ENCODE measurements at regions not wholly inside any gene's neighbourhood (a gene's known extent, or its start where the extent isn't known, plus 50 kb on each side); places are given as distances from the start of the nearest gene placed in this dataset.

- Mint-ChIP-seq H3K36me3 (no peaks in the 10 kb centered on the region), H3K4me3 (no peak overlapping the region), H3K27ac (no peak overlapping the region), H3K9me3 (no peaks in the 10 kb centered on the region), H3K27me3 (ENCODE audit: low read depth) (no peaks in the 10 kb centered on the region), H3K4me1 (0 out of 2 replicates have a peak, but pooled peaks cover 3% of the 10 kb centered on the region)
- no peak for TF ChIP-seq TEAD1 (CRISPR knock-in tag; IDR thresholded peaks at IDR 0.05)
- no peak for TF ChIP-seq AFF4 (CRISPR knock-in tag; IDR thresholded peaks at IDR 0.05; ENCODE audit: borderline replicate concordance)
- TF ChIP-seq SOX15 (CRISPR knock-in tag; IDR thresholded peaks at IDR 0.05), result no peak
- TF ChIP-seq FOXP1 (CRISPR knock-in tag; IDR thresholded peaks at IDR 0.05; ENCODE audit: borderline replicate concordance), result no peak
- no peak for TF ChIP-seq ZNF232 (CRISPR knock-in tag; IDR thresholded peaks at IDR 0.05)
- no peak for TF ChIP-seq E2F5 (CRISPR knock-in tag; IDR thresholded peaks at IDR 0.05)
- POLR2A ChIA-PET, result no interaction called here
- CTCF ChIA-PET, result no interaction called here
- ATAC-seq, result no peak
- no peak for DNase-seq (ENCODE audit: low spot score)
Observed at GRCh38 chr10:106185951-106186350, 978.6 kb downstream of the SORCS1 start.

GRCh38 chr10:106183041-106183440 is 981.5 kb downstream of the SORCS1 start:
- no peaks in the 10 kb centered on the region for H3K36me3 Mint-ChIP-seq
- H3K4me1 Mint-ChIP-seq, result no peaks in the 10 kb centered on the region
- ChIA-PET POLR2A (no interaction called here), CTCF (interaction anchor here (1.3 kb wide), 1 partner anchor 208 kb away, joined by 3 read pairs; no protein-coding TSS in a partner anchor)
- DNase-seq (ENCODE audit: low spot score) (no peak), ATAC-seq (no peak)
- no peak overlapping the region for H3K27ac Mint-ChIP-seq
- no peak for TF ChIP-seq SMAD3 (CRISPR knock-in tag; IDR thresholded peaks at IDR 0.05; ENCODE audit: borderline replicate concordance)
- no peak for TF ChIP-seq TEAD1 (CRISPR knock-in tag; IDR thresholded peaks at IDR 0.05)
- no peak for TF ChIP-seq ZNF219 (CRISPR knock-in tag; IDR thresholded peaks at IDR 0.05; ENCODE audit: borderline replicate concordance)
- no peak for TF ChIP-seq FOXK1 (CRISPR knock-in tag; IDR thresholded peaks at IDR 0.05)
- no peak for TF ChIP-seq ATF1 (CRISPR knock-in tag; IDR thresholded peaks at IDR 0.05)
- TF ChIP-seq NR2C2 (CRISPR knock-in tag; IDR thresholded peaks at IDR 0.05), result no peak
- no peak for TF ChIP-seq ZNF281 (CRISPR knock-in tag; IDR thresholded peaks at IDR 0.05)
- no peak for TF ChIP-seq AFF4 (CRISPR knock-in tag; IDR thresholded peaks at IDR 0.05; ENCODE audit: borderline replicate concordance)
- TF ChIP-seq NR1H2 (CRISPR knock-in tag; IDR thresholded peaks at IDR 0.05), result no peak
- TF ChIP-seq MYBL2 (CRISPR knock-in tag; IDR thresholded peaks at IDR 0.05), result no peak
- TF ChIP-seq STAT6 (CRISPR knock-in tag; conservative IDR thresholded peaks at IDR 0.05; ENCODE audit: low read depth), result no peak
- no peak for TF ChIP-seq JUN (CRISPR knock-in tag; IDR thresholded peaks at IDR 0.05)
- TF ChIP-seq JAZF1 (CRISPR knock-in tag; IDR thresholded peaks at IDR 0.05), result no peak
- no peak for TF ChIP-seq ELF4 (CRISPR knock-in tag; IDR thresholded peaks at IDR 0.05; ENCODE audit: low read depth)
- no peak for TF ChIP-seq PRRX2 (CRISPR knock-in tag; IDR thresholded peaks at IDR 0.05)
- H3K4me3 Mint-ChIP-seq, result no peak overlapping the region
- no peaks in the 10 kb centered on the region for H3K9me3 Mint-ChIP-seq
- H3K27me3 Mint-ChIP-seq (ENCODE audit: low read depth), result no peaks in the 10 kb centered on the region
